Stimulated activated CD4-positive, alpha-beta T cell treated with anti-CD3 and anti-CD28 coated beads, TNF-alpha, amount 100 ng/mL, for 48 hours (primary cell): ENCODE measurements at regions not wholly inside any gene's neighbourhood (a gene's known extent, or its start where the extent isn't known, plus 50 kb on each side); places are given as distances from the start of the nearest gene placed in this dataset.
"Not testable (repeated sequence)": the region's sequence is repeated elsewhere in the genome, so short reads cannot be mapped to it uniquely, and the experiment has no call there.

Experiments used
- DNase-seq, 3 donors: peaks; one replicate each; pipeline ENCODE4 v3.0.0-alpha.2; 2020; ENCODE audit warnings: low read depth in 3 of 3

GRCh38 chr14:31911160-31911559 is 165.9 kb upstream of the ARHGAP5 start:
- no peak for DNase-seq

DNA sequence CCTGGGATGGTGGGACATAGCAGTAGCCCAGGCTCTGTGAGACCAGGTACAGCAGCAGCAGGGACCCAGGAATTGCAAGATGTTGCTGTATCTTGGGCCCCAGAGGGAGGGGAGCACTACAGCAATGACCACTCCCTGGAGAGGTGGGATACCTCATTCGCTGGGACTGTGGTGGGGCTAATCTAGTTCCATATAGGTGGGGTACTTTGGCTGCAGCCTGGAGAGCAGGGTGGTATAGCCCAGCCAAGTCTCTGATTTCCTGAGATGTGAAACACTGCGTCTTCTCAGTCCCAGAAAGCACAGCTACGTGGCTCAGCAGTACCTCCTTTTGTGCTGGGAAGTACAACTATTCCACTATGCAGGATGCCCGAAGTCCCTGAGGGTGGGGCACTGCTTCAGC is 163.7 kb upstream of the ARHGAP5 start:
- DNase-seq, result no peak

DNA sequence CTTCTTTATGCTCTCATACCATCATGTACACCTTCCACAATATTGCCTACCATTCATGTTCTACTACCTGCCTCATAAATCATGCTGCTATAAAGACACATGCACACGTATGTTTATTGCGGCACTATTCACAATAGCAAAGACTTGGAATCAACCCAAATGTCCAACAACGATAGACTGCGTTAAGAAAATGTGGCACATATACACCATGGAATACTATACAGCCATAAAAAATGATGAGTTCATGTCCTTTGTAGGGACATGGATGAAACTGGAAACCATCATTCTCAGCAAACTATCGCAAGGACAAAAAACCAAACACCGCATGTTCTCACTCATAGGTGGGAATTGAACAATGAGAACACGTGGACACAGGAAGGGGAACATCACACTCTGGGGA is 158.8 kb upstream of the ARHGAP5 start:
- DNase-seq, result not testable (repeated sequence)

GRCh38 chr14:31920001-31920400 is 157.1 kb upstream of the ARHGAP5 start:
- no peak for DNase-seq

GRCh38 chr14:31920989-31921650 is 156.0 kb upstream of the ARHGAP5 start:
- DNase-seq, result no peak

- no peak for DNase-seq
These were observed 155.4 kb upstream of the ARHGAP5 start for GRCh38 chr14:31921721-31922120.

GRCh38 chr14:31926123-31926522 is 151.0 kb upstream of the ARHGAP5 start:
- DNase-seq, result no peak

GRCh38 chr14:31926652-31927347 is 150.3 kb upstream of the ARHGAP5 start:
- DNase-seq, result no peak

GRCh38 chr14:31927348-31927832 is 149.7 kb upstream of the ARHGAP5 start:
- DNase-seq, result peak in 2 of 3 donors; percentile 10 to 15

- no peak for DNase-seq
These were observed 147.0 kb upstream of the ARHGAP5 start for GRCh38 chr14:31930070-31930469.

- no peak for DNase-seq
These were observed 146.4 kb upstream of the ARHGAP5 start for GRCh38 chr14:31930493-31931240.

- DNase-seq, result no peak
These were observed 144.4 kb upstream of the ARHGAP5 start for GRCh38 chr14:31932675-31933074.

DNA sequence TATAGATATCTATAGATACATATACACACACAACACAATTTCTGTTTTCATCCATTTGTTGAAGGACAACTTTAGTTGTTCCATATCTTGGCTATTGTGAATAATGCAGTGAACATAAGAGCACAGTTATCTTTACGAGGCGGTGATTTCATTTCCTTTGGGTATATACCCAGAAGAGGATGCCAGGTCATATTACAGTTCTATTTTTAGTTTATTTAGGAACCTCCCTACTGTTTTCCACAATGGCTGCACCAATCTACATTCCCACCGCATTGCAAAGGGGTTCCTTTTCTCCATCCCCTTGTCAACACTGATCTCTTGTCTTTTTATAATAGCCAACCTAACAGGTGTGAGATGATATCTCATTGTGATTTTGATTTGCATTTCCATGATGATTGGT is 143.4 kb upstream of the ARHGAP5 start:
- no peak for DNase-seq

GRCh38 chr14:31934767-31935266 is 142.3 kb upstream of the ARHGAP5 start:
- DNase-seq, result no peak

GRCh38 chr14:31935391-31935790 is 141.7 kb upstream of the ARHGAP5 start:
- no peak for DNase-seq

- DNase-seq, result no peak
These were observed 141.0 kb upstream of the ARHGAP5 start for GRCh38 chr14:31936115-31936514.

- DNase-seq, result peak; percentile 52 to 74 (median 56)
These were observed 139.3 kb upstream of the ARHGAP5 start for GRCh38 chr14:31937730-31938346.

DNA sequence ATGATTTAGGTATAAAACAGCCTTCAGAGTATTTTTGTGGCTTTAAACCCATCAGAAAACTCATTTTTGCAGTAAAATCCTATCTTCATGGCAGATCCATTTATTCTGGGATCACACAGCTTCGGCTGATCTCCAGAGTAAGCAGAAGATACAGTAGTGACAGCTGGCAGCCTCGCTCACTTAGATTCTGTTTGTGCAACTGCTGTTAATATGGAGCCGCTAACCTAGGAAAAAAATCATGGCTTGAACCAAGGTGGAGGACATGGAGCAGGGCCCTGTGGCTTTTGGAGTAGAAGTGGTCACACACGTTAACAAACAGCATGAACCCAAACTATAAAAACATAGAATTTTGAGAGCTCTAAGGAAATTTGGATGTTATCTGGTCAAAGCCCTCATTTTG is 137.2 kb upstream of the ARHGAP5 start:
- no peak for DNase-seq

- no peak for DNase-seq
These were observed 135.6 kb upstream of the ARHGAP5 start for GRCh38 chr14:31941487-31941886.

- DNase-seq, result no peak
These were observed 134.8 kb upstream of the ARHGAP5 start for GRCh38 chr14:31942166-31942841.

- DNase-seq, result no peak
These were observed 133.8 kb upstream of the ARHGAP5 start for GRCh38 chr14:31943217-31943799.
